IMR-90 (cell line): ENCODE measurements at regions not wholly inside any gene's neighbourhood (a gene's known extent, or its start where the extent isn't known, plus 50 kb on each side); places are given as distances from the start of the nearest gene placed in this dataset.

Source experiments
- MXI1 ChIP-seq: IDR thresholded peaks from 2 replicates; pipeline ENCODE4 v1.6.1; 2012; ENCODE audit warnings: low read depth, mild to moderate bottlenecking, low read length, moderate library complexity, borderline replicate concordance
- POLR2A ChIP-seq: IDR thresholded peaks from 2 replicates; pipeline ENCODE4 v1.6.1; 2012; ENCODE audit warnings: mild to moderate bottlenecking, low read depth, low read length
- SMC3 ChIP-seq: fragments of 150-350 bp; IDR thresholded peaks from 2 replicates; pipeline ENCODE4 v1.6.1; 2016; ENCODE audit warnings: low read depth, mild to moderate bottlenecking, antibody characterized with exemption, low read length, moderate library complexity
- TF ChIP-seq, protein P1 (sequence below): conservative IDR thresholded peaks from 2 replicates; pipeline ENCODE4 v1.5.1; 2012; ENCODE audit warnings: mild to moderate bottlenecking, low read depth, low read length, improper control_type of control experiment
- TF ChIP-seq, protein P2 (sequence below): fragments of 150-350 bp; IDR thresholded peaks from 2 replicates; pipeline ENCODE4 v1.6.1; 2017; ENCODE audit warnings: mild to moderate bottlenecking, antibody characterized with exemption, low read length, low read depth

DNA sequence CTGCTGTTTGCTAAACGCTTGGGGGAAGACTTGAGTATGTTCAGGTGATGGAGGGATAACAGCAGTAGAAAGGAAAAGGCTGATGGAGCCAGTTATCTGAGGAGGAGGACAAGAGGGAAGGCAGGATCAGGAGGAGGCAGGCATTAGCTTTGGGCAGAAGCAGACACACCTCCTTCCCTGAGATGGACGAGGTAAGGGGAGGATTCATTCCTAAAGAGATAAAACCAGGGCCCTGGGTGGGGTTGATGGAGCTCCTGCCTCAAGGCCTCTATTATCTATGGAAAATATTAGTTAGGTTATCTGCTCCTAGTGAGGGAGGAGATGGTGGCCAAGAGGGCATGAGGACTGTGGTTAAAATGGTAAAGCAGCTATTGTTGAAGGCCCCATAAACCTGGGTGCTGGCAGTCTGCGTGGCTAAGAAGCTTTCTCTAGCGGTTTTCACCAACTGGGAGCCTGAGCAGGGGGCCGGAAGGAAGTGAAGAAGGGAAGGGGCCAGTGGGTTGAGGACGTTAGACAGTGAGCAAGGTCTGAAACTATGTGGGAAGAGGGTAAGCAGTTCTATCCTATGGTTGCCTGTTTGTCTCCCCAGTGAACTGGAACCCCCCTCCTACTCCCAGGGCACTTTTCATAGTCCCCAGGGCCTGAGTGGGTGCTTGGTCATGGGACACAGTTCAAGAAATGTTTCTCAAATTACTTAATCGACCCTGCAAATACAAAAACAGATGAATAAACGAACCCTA is 56.6 kb upstream of the HK2 start:
- TF ChIP-seq, protein P1, sequence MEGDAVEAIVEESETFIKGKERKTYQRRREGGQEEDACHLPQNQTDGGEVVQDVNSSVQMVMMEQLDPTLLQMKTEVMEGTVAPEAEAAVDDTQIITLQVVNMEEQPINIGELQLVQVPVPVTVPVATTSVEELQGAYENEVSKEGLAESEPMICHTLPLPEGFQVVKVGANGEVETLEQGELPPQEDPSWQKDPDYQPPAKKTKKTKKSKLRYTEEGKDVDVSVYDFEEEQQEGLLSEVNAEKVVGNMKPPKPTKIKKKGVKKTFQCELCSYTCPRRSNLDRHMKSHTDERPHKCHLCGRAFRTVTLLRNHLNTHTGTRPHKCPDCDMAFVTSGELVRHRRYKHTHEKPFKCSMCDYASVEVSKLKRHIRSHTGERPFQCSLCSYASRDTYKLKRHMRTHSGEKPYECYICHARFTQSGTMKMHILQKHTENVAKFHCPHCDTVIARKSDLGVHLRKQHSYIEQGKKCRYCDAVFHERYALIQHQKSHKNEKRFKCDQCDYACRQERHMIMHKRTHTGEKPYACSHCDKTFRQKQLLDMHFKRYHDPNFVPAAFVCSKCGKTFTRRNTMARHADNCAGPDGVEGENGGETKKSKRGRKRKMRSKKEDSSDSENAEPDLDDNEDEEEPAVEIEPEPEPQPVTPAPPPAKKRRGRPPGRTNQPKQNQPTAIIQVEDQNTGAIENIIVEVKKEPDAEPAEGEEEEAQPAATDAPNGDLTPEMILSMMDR: no peak
- TF ChIP-seq SMC3 (no peak), MXI1 (no peak), POLR2A (no peak)
- TF ChIP-seq, protein P2, sequence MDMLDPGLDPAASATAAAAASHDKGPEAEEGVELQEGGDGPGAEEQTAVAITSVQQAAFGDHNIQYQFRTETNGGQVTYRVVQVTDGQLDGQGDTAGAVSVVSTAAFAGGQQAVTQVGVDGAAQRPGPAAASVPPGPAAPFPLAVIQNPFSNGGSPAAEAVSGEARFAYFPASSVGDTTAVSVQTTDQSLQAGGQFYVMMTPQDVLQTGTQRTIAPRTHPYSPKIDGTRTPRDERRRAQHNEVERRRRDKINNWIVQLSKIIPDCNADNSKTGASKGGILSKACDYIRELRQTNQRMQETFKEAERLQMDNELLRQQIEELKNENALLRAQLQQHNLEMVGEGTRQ: no peak
